ENCODE measurements at regions not wholly inside any gene's neighbourhood (a gene's known extent, or its start where the extent isn't known, plus 50 kb on each side); places are given as distances from the start of the nearest gene placed in this dataset.
A peak's percentile ranks its signal among the peaks of the same experiment; 100 is the strongest.

GRCh38 chr1:185404291-185404690 is 87.2 kb upstream of the IVNS1ABP start:
- no peak overlapping the region for H3K4ac ChIP-seq (ENCODE audit: low read depth, low read length)
- no peaks in the 10 kb centered on the region; the same call in 1 of the 2 replicates for H3K27me3 Mint-ChIP-seq (ENCODE audit: low read depth)
- no peak overlapping the region for H3K18ac ChIP-seq (ENCODE audit: insufficient read length, low read depth, low read length)
- no peak overlapping the region; a peak in 1 of 5 replicates for H3K4me3 Mint-ChIP-seq
- H2BK20ac ChIP-seq (ENCODE audit: low read depth, low read length, poor library complexity, severe bottlenecking), result no peak overlapping the region
- H4K5ac ChIP-seq (ENCODE audit: insufficient read length, low read depth, low read length), result no peak overlapping the region
- no peak overlapping the region for H2BK12ac ChIP-seq (ENCODE audit: insufficient read length, low read depth, low read length)
- no peak overlapping the region for H2BK15ac ChIP-seq (ENCODE audit: low read depth, low read length)
- H4K8ac ChIP-seq (replicated peaks; ENCODE audit: insufficient read length, low read depth, low read length), result no peak overlapping the region
- no peak overlapping the region for H3T11ph ChIP-seq (ENCODE audit: low read length)
- no peak overlapping the region for H3K4me2 ChIP-seq (ENCODE audit: insufficient read depth, insufficient read length, low read length)
- H3K9ac ChIP-seq (ENCODE audit: extremely low read depth, insufficient read length, low read length), result no peak overlapping the region
- H4K91ac ChIP-seq (ENCODE audit: insufficient read length, low read depth, low read length), result no peak overlapping the region
- no peaks in the 10 kb centered on the region for H3K27me3 ChIP-seq (ENCODE audit: insufficient read depth, low read length)
- H2AK5ac ChIP-seq (ENCODE audit: insufficient read length, low read length), result no peak overlapping the region
- no peak overlapping the region for H2BK120ac ChIP-seq (ENCODE audit: low read depth, low read length, poor library complexity, severe bottlenecking)
- 0 out of 2 replicates have a peak overlapping the region, but pooled peaks have one; percentile 29 for H3K14ac ChIP-seq (ENCODE audit: insufficient read depth, low read length)
- peaks cover 17 to 19% of the 10 kb centered on the region in 2 experiments for H3K4me1 Mint-ChIP-seq
- H3K36me3 Mint-ChIP-seq (ENCODE audit: insufficient read depth in 1 of 3, low read depth in 3 of 3), result peaks cover 0 to 1% (median 0%) of the 10 kb centered on the region in 3 experiments; a peak in 1 of 7 replicates
- no peaks in the 10 kb centered on the region for H3K79me1 ChIP-seq (ENCODE audit: insufficient read depth, low read depth, low read length, poor library complexity, severe bottlenecking)
- H3K56ac ChIP-seq (ENCODE audit: insufficient read length, low read depth, low read length), result no peak overlapping the region
- H2AFZ ChIP-seq (ENCODE audit: low read length), result no peak overlapping the region
- H3K27ac Mint-ChIP-seq, result no peak overlapping the region
- no peak overlapping the region for H2BK5ac ChIP-seq (ENCODE audit: insufficient read length, low read length)
- H4K20me1 ChIP-seq (ENCODE audit: control insufficient read depth, insufficient read depth, insufficient read length), result no peaks in the 10 kb centered on the region
- H3K9me3 Mint-ChIP-seq, result peaks cover 3 to 6% of the 10 kb centered on the region in 2 experiments; a peak in 3 of 5 replicates
- H3K9me3 ChIP-seq (ENCODE audit: control insufficient read depth, low read depth, low read length), result no peaks in the 10 kb centered on the region
- no peak overlapping the region for H3K27ac ChIP-seq (ENCODE audit: insufficient read length, low read depth, low read length)
- no CpG with 5 or more reads among the region's 12 CpGs for WGBS (ENCODE audit: extremely low coverage, insufficient read length, low lambda C conversion rate)
- no peaks in the 10 kb centered on the region for H3K23me2 ChIP-seq (ENCODE audit: insufficient read length, low read depth, low read length, poor library complexity, severe bottlenecking)
- no peaks in the 10 kb centered on the region for H3K79me2 ChIP-seq (ENCODE audit: insufficient read depth, low read length)
- TF ChIP-seq CTCF (conservative IDR thresholded peaks at IDR 0.05), result no peak
- H3K4me1 ChIP-seq (ENCODE audit: insufficient read depth, low read length), result peaks cover 2% of the 10 kb centered on the region; the same call in 1 of the 2 replicates
- no peak overlapping the region for H3K23ac ChIP-seq (ENCODE audit: insufficient read length, low read depth, low read length)
- DNase-seq, result no peak

Data from H9 (cell line).